GM19463 (cell line): ENCODE measurements at regions not wholly inside any gene's neighbourhood (a gene's known extent, or its start where the extent isn't known, plus 50 kb on each side); places are given as distances from the start of the nearest gene placed in this dataset.
"Not testable (repeated sequence)": the region's sequence is repeated elsewhere in the genome, so short reads cannot be mapped to it uniquely, and the experiment has no call there.

Experiments
- ATAC-seq: cut with Tn5 transposase; IDR thresholded peaks from one replicate; pipeline ENCODE4 v1.9.1; 2021; ENCODE audit warnings: mild to moderate bottlenecking, moderate library complexity; ENCODE audit not compliant: unreplicated experiment

DNA sequence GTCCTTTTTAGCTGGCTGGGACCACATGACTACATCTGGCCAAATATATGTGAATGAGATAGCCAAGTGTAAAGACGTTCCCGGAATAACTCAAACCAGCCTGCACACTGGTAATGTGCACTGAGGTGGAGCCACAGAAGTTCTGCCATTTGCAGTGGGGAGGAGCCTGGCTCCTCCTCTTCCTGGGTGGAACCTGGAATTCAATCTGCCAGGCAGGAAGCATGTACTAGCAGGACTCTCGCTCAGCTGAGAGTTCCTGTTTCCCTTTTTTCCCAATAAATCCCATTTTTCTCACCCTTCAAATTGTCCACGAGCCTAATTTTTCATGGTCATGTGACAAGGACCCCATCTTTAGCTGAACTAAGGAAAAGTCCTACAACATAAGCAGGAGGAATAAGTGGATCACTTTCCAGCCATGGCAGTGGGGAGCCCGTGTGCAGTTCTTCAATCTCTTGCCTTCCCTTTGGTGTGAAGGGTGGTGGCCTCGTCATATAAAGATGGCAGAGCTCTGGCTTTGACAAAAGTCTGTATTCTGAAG, 183.2 kb downstream of the UXS1 start:
- ATAC-seq: no peak

DNA sequence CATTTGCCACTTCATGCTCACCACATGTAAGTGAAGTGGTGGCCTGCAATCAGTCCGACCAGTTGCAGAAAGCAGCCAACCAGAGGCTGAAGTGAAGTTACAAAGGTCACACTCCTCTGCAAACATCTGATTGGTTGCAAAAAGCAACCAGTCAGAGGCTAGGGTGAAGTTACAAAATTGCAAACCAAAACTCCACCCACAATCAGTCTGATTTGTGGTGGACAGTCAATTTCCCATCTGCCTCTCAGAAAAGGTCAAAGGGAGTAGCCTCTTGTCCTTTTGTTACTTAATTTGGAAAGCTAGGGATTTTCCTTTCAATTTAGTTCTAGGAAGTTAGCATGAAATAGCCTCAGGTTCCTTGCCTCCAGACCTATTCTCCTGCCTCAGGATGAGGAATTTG, 185.0 kb downstream of the UXS1 start:
- ATAC-seq: no peak

- no peak for ATAC-seq
These were observed 189.2 kb downstream of the UXS1 start for GRCh38 chr2:106004851-106005250.

DNA sequence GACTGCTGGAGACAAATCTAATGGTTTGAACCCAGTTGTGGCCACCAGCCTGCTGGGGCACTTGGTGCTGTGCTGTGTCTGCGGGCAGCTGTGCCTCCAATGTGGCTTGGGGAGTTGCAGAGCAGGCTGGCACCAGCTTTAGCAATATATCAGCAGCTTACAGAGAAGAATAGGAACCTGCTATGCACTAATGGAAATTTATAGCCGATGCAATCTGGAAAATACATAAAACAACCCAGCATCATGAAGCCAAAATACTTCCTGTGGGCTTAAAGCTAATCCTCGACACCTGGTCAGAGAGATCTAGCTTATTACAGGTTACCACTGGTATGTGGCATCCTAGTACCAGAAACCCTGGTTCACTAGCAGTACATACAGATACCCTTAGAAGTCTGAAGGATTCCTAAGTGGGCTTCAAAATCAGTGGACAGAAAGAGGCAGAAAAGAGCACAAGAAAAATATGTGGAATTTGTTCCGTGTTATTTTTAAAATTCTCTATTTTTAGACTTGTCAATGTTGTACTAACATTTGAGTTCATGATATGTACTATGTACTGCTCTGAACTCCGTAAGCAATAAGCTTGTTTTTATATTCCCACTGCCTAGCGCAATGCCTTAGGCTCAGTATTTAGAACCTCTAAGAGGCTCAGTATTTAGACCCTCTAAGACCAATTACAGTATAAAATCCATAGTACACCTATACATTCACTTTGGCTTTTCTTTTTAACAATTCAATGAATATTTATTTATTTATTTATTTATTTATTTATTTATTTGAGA, 194.7 kb downstream of the UXS1 start:
- ATAC-seq: no peak

DNA sequence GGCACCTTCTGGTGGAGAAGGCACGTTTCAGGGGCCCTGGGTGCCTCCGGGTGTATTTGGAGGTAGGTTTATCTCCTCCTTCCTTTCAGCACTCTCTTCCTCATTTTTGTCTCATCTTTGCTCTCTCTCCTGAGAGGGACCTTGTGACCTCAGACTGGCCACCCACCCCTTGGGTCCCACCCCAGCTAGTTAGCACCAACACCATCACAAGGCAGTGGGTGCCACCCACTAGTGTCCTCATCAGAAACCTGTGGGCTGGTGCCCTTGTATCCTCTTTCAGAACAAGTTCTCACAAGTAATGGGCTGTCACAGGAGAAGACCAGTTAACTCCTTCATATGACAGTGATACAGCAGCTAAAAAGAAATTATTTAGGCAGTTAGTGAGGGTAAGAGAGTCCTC, 196.4 kb downstream of the UXS1 start:
- ATAC-seq: no peak

GRCh38 chr2:105990624-105991023, 203.5 kb downstream of the UXS1 start:
- no peak for ATAC-seq

DNA sequence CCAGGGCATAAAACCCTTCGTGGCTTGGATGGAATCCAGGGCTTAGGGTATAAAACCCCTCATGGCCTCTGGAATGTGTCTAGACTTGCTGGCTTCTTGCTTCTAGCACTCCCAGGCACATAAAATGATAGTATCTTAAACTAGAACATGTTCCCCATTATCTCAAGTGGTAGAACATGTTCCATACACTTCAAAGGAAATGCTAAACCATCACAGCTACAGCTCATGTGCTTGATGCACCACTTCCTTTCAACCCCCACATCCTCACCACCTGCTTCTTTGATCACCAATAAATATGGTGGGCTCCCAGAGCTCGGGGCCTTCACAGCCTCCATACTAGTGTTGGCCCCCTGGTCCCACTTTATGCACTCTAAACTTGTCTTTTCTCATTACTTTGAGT, 204.3 kb downstream of the UXS1 start:
- not testable (repeated sequence) for ATAC-seq

GRCh38 chr2:105989070-105989469, 205.0 kb downstream of the UXS1 start:
- ATAC-seq: no peak

GRCh38 chr2:105977807-105978206, 216.3 kb downstream of the UXS1 start:
- no peak for ATAC-seq

DNA sequence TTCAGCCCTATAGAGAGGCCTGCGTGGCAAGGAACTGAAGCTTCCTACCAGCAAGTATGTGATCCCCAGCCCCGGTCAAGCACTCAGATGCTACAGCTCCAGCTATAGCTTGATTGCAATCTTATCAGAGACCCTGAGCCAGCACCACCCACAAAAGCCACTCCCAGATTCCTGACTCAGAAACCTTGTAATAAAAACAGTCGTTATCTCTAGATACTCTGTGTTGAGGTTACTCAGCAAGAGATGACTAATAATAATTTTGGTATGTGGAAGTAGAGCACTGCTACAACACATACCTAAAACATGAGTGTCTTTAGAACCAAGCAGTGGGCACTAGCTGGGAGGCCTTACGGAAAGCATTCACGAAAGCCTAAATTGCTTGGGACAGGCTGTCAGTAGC, 216.9 kb downstream of the UXS1 start:
- no peak for ATAC-seq

- ATAC-seq: no peak
These were observed 219.3 kb downstream of the UXS1 start for GRCh38 chr2:105974812-105975211.

GRCh38 chr2:105972927-105973326, 221.2 kb downstream of the UXS1 start:
- no peak for ATAC-seq

DNA sequence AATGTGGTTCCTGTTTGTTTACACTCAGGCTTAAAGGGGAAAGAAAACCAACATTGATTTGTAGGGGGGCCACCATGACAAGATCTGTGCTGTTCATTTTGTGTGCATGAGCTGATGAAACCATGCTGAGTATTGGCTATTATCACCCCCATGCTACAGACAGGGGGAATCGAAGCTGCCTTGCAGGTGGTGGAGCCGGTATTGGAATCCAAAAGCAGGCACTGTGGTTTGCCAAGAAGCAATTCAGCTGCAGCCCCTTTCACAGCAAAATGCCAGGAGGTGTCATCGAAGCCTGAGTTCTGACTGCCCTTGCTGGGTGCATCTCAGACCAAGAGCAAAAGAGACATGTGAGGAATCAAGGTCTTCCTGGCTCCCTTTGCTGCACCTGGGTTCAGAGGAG, 221.9 kb downstream of the UXS1 start:
- no peak for ATAC-seq

GRCh38 chr2:105969552-105969951, 224.5 kb downstream of the UXS1 start:
- ATAC-seq: no peak

- ATAC-seq: no peak
These were observed 217.5 kb downstream of the NCK2 start for GRCh38 chr2:105962221-105962620.

GRCh38 chr2:105961599-105962146, 217.0 kb downstream of the NCK2 start:
- no peak for ATAC-seq

DNA sequence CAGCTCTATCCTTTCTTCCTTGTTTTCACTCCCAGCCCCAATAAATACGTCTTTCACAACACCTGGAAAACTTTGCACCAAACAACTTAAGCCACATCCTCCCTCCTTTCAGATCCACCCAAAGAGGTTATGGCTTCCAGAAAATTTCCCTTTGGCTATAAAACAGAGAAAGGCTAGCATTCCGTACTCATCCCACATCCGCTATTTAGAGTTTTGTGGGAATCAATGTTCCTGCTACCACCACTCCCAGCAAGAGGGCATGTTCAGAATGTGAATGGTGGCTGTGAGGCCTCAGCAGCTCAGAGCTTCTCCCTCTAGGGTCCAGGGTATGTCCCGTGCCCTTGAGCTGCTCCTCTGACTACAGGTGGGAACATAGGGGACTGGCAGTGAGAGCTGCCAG, 214.6 kb downstream of the NCK2 start:
- ATAC-seq: no peak

DNA sequence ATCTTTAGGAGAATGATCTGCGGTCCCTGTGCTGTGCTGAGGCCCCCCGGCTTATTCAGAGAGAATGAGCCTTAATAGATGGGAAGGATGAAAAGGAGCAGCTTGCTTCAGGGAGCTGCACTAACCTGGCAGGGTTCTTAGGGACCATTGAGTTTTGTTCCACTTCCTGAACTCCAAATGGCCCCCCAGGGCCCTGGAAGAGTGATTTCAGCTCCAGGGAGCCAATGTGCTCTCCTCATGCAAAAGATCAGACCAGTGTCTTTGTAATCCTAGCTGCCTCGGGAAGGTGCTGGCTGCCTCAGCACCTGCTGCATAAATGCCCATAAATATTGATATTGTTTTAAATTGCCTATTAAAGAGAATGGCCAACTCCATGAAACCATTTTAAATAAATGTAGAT, 210.2 kb downstream of the NCK2 start:
- no peak for ATAC-seq

DNA sequence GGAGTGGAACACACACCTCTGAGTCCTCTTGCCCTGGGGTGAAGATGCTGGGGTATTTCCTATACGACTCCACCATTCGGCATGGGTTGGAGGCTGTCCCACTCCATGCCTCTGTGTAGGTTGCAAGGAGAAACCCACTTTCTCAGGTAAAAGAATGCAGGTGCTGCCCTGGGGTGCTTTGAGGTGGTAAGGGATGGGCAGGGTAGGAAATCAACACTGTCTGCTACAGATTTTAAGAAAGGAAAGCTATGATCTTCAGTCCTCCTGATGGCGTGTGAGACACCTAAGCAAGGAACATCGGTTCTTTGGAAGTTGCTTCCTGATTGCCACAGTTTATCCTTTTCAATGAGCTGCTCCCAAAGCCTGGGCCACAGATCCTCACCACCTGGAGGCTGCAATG, 209.2 kb downstream of the NCK2 start:
- ATAC-seq: no peak

DNA sequence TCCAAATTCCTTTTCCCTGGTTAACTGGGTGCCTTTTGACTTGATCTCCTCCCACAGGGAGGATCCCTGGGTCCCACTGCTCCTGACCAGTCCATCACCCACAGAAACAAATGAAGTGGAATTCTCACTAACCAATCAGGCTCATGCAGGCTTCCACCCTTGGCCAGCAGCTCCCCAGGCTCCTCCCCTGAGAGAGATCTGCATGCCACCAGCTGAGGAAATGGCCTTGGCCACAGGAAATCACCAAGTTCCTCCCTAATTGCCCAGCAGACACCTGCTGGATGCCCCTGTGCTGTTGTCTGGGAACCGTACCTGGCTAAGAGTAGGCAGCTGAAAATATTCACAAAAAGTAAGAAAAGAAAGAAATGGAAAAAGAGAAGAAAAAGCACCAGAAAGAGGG, 207.4 kb downstream of the NCK2 start:
- no peak for ATAC-seq

DNA sequence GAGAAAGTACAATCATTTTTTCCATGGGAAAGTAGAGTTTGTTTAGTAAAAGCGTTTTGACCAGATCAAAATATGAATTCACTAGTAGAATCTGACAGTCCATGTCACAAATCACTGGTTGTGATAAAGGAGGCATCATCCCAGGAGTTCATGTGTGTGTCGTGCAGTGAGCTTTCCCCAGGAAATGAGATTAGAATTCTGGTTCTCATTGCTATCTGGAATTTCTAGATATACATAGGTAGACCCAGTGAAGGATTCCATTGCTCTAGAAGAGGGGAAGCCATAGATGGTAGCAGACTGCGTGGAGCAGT, 206.6 kb downstream of the NCK2 start:
- ATAC-seq: no peak

DNA sequence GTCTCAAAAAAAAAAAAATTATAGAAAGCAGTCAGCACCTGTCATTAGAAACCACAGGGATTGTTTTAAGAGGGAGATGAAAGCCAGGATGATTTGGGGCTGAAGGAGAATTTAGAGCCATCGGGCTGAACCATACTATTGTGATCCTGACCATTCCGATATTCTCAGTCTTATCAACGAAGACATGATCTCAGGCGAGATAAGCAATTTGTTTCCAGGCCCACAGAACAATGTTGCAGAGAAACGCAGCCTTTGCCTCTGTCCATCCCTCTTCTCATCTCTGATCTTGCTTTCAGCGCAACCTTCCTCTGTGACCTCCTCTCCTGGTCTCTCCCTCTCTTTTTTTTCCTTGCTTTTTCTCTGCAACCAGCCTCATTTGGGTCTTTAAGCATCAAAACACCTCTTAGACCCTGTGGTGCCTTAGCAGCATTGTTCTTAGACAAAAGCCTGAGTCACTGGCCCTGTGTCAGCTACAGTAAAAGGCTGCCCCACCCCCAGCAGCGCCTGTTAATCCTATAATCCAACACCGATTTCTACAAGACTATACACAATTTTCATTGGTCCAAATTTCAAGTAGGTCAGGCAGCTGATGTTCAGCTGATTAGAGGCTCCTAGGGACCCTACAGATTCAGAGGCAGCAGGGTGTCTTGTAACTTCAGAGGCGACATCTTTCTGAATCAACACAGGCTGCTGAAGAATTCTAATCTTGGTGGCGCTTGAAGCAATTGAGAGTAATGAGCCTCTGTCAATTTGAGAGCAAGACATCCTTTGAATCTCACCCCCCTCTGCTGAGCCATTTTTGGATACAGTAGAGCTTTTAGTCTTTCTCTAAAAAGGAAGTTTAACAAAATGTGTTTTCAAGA, 206.0 kb downstream of the NCK2 start:
- ATAC-seq: no peak
